ENCODE measurements at regions not wholly inside any gene's neighbourhood (a gene's known extent, or its start where the extent isn't known, plus 50 kb on each side); places are given as distances from the start of the nearest gene placed in this dataset.

DNA sequence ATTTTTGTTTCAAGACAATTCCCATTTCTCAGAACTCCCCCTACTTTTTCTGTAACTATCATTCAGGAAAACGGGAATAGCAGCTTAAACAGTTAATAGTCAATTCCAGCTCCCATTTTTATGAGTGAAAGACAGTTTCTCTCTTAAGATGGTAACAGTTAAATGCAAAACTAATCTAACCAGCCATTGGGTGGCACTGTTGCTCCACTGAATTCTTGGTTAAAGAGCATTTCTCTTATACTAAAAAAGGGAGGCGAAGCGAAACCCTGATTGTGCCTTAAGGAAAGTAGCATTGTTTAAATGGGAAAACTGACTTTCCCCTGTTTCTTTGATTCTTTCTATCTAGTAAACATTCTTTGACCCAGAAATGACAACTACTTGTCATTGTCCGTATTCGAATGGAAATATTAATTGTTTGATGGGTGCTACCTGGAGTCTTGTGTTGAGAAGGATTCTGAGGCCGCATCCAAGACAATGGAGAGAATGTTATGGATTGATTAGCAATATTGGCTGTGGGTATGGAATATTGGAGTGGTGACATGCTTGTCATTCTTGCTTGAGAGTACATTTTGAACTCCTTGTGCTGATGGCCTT is 507.8 kb downstream of the MAT2B start:
- TF ChIP-seq, protein P1, sequence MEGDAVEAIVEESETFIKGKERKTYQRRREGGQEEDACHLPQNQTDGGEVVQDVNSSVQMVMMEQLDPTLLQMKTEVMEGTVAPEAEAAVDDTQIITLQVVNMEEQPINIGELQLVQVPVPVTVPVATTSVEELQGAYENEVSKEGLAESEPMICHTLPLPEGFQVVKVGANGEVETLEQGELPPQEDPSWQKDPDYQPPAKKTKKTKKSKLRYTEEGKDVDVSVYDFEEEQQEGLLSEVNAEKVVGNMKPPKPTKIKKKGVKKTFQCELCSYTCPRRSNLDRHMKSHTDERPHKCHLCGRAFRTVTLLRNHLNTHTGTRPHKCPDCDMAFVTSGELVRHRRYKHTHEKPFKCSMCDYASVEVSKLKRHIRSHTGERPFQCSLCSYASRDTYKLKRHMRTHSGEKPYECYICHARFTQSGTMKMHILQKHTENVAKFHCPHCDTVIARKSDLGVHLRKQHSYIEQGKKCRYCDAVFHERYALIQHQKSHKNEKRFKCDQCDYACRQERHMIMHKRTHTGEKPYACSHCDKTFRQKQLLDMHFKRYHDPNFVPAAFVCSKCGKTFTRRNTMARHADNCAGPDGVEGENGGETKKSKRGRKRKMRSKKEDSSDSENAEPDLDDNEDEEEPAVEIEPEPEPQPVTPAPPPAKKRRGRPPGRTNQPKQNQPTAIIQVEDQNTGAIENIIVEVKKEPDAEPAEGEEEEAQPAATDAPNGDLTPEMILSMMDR (IDR thresholded peaks at IDR 0.05; ENCODE audit: poor library complexity), result peak; percentile 78
- TF ChIP-seq EZH2phosphoT487 (IDR thresholded peaks at IDR 0.05; ENCODE audit: low read depth, severe bottlenecking, unreplicated experiment), result no peak

Data from hepatocyte (in vitro differentiated cells).